H9 (cell line): ENCODE measurements at regions not wholly inside any gene's neighbourhood (a gene's known extent, or its start where the extent isn't known, plus 50 kb on each side); places are given as distances from the start of the nearest gene placed in this dataset.

ENCODE experiments used
- DNase-seq: peaks from one replicate; pipeline ENCODE4 v3.0.0-alpha.2; 2017
- H2AFZ ChIP-seq: one replicate; pipeline ENCODE4 v1.6.1; 2013; ENCODE audit warnings: mild to moderate bottlenecking, low read length, control low read depth, moderate library complexity
- H2AK5ac ChIP-seq: 2 replicates; pipeline ENCODE4 v1.6.1; 2013; ENCODE audit warnings: low read length, control low read depth, mixed read lengths; ENCODE audit not compliant: insufficient read length
- H2BK120ac ChIP-seq: one replicate; pipeline ENCODE4 v1.6.1; 2013; ENCODE audit warnings: low read depth, mild to moderate bottlenecking, low read length, control low read depth, inconsistent platforms; ENCODE audit not compliant: poor library complexity, severe bottlenecking
- H2BK12ac ChIP-seq: 2 replicates; pipeline ENCODE4 v1.6.1; 2013; ENCODE audit warnings: low read length, control low read depth, mixed read lengths, low read depth; ENCODE audit not compliant: insufficient read length
- H2BK15ac ChIP-seq: 2 replicates; pipeline ENCODE4 v1.6.1; 2013; ENCODE audit warnings: low read depth, low read length, control low read depth
- H2BK20ac ChIP-seq: one replicate; pipeline ENCODE4 v1.6.1; 2013; ENCODE audit warnings: low read depth, mild to moderate bottlenecking, low read length, control low read depth, inconsistent platforms; ENCODE audit not compliant: poor library complexity, severe bottlenecking
- H2BK5ac ChIP-seq: 2 replicates; pipeline ENCODE4 v1.6.1; 2013; ENCODE audit warnings: low read length, control low read depth, mixed read lengths; ENCODE audit not compliant: insufficient read length
- H3K14ac ChIP-seq: 2 replicates; pipeline ENCODE4 v1.6.1; 2013; ENCODE audit warnings: low read length, control low read depth; ENCODE audit not compliant: insufficient read depth
- H3K18ac ChIP-seq: 2 replicates; pipeline ENCODE4 v1.6.1; 2013; ENCODE audit warnings: low read depth, mild to moderate bottlenecking, mixed read lengths, low read length, control low read depth; ENCODE audit not compliant: insufficient read length
- H3K23ac ChIP-seq: 2 replicates; pipeline ENCODE4 v1.6.1; 2013; ENCODE audit warnings: low read length, control low read depth, mixed read lengths, low read depth; ENCODE audit not compliant: insufficient read length
- H3K23me2 ChIP-seq: 2 replicates; pipeline ENCODE4 v1.6.1; 2013; ENCODE audit warnings: low read depth, mild to moderate bottlenecking, mixed read lengths, low read length, control low read depth; ENCODE audit not compliant: insufficient read length, poor library complexity, severe bottlenecking
- H3K27ac ChIP-seq: 2 replicates; pipeline ENCODE4 v1.5.1; 2013; ENCODE audit warnings: low read length, control low read depth, mixed read lengths, low read depth; ENCODE audit not compliant: insufficient read length
- H3K27me3 ChIP-seq: 2 replicates; pipeline ENCODE4 v1.6.1; 2013; ENCODE audit warnings: low read length, control low read depth, inconsistent platforms; ENCODE audit not compliant: insufficient read depth
- H3K4ac ChIP-seq: 2 replicates; pipeline ENCODE4 v1.6.1; 2013; ENCODE audit warnings: low read depth, mild to moderate bottlenecking, control low read depth, inconsistent platforms, low read length, moderate library complexity
- H3K4me1 ChIP-seq: 2 replicates; pipeline ENCODE4 v1.6.1; 2013; ENCODE audit warnings: low read length, control low read depth, inconsistent platforms; ENCODE audit not compliant: insufficient read depth
- H3K4me2 ChIP-seq: 2 replicates; pipeline ENCODE4 v1.6.1; 2013; ENCODE audit warnings: low read length, control low read depth, mixed read lengths; ENCODE audit not compliant: insufficient read length, insufficient read depth
- H3K56ac ChIP-seq: 2 replicates; pipeline ENCODE4 v1.6.1; 2013; ENCODE audit warnings: low read depth, mild to moderate bottlenecking, mixed read lengths, low read length, control low read depth; ENCODE audit not compliant: insufficient read length
- H3K79me1 ChIP-seq: 2 replicates; pipeline ENCODE4 v1.6.1; 2013; ENCODE audit warnings: low read depth, mild to moderate bottlenecking, moderate library complexity, low read length, control low read depth, inconsistent platforms; ENCODE audit not compliant: insufficient read depth, poor library complexity, severe bottlenecking
- H3K79me2 ChIP-seq: 2 replicates; pipeline ENCODE4 v1.6.1; 2013; ENCODE audit warnings: low read length, control low read depth, inconsistent platforms; ENCODE audit not compliant: insufficient read depth
- H3K9ac ChIP-seq: 2 replicates; pipeline ENCODE4 v1.6.1; 2013; ENCODE audit warnings: low read length, control low read depth, mixed read lengths; ENCODE audit not compliant: insufficient read length; ENCODE audit errors: extremely low read depth
- H3K9me3 ChIP-seq: one replicate; pipeline ENCODE4 v1.6.1; 2013; ENCODE audit warnings: low read depth, low read length, inconsistent platforms; ENCODE audit not compliant: control insufficient read depth
- H3T11ph ChIP-seq: one replicate; pipeline ENCODE4 v1.6.1; 2013; ENCODE audit warnings: mild to moderate bottlenecking, low read length, control low read depth, inconsistent platforms
- H4K20me1 ChIP-seq: one replicate; pipeline ENCODE4 v1.6.1; 2013; ENCODE audit not compliant: control insufficient read depth, insufficient read length, insufficient read depth
- H4K5ac ChIP-seq: 2 replicates; pipeline ENCODE4 v1.6.1; 2013; ENCODE audit warnings: low read depth, mild to moderate bottlenecking, mixed read lengths, low read length, control low read depth; ENCODE audit not compliant: insufficient read length
- H4K8ac ChIP-seq: replicated peaks from 2 replicates; pipeline ENCODE4 v1.6.1; 2013; ENCODE audit warnings: low read length, control low read depth, mixed read lengths, low read depth; ENCODE audit not compliant: insufficient read length
- H4K91ac ChIP-seq: 2 replicates; pipeline ENCODE4 v1.6.1; 2013; ENCODE audit warnings: low read depth, mild to moderate bottlenecking, moderate library complexity, mixed read lengths, low read length, control low read depth; ENCODE audit not compliant: insufficient read length
- H3K27ac Mint-ChIP-seq, 3 experiments: 2 replicates in 2 of 3; 3 replicates in 1 of 3; pipeline ENCODE4 v1.8.0; 2020 to 2021; ENCODE audit warnings: mixed read lengths in 3 of 3, mild to moderate bottlenecking in 1 of 3, moderate library complexity in 1 of 3
- H3K27me3 Mint-ChIP-seq: 2 replicates; pipeline ENCODE4 v1.8.0; 2021; ENCODE audit warnings: low read depth, mild to moderate bottlenecking, moderate library complexity, mixed read lengths
- H3K36me3 Mint-ChIP-seq, 3 experiments: 2 replicates in 2 of 3; 3 replicates in 1 of 3; pipeline ENCODE4 v1.8.0; 2020 to 2021; ENCODE audit warnings: low read depth in 3 of 3, mixed read lengths in 3 of 3; ENCODE audit not compliant: insufficient read depth in 1 of 3
- H3K4me1 Mint-ChIP-seq, 2 experiments: 2 replicates each; pipeline ENCODE4 v1.8.0; 2020; ENCODE audit warnings: mixed read lengths in 2 of 2
- H3K4me3 Mint-ChIP-seq, 2 experiments: 2 replicates in 1 of 2; 3 replicates in 1 of 2; pipeline ENCODE4 v1.8.0; 2020 to 2021; ENCODE audit warnings: mild to moderate bottlenecking in 2 of 2, mixed read lengths in 2 of 2, moderate library complexity in 1 of 2
- H3K9me3 Mint-ChIP-seq, 2 experiments: 2 replicates in 1 of 2; 3 replicates in 1 of 2; pipeline ENCODE4 v1.8.0; 2020; ENCODE audit warnings: mild to moderate bottlenecking in 2 of 2, mixed read lengths in 2 of 2, moderate library complexity in 1 of 2
- WGBS: extraction: QIAGEN DNeasy Blood & Tissue Kit; methylation state at CpG from one replicate; pipeline ENCODE4 v1.1.7; 2013; ENCODE audit warnings: missing lambda C conversion rate, low lambda C conversion rate, mixed read lengths; ENCODE audit not compliant: insufficient read length; ENCODE audit errors: extremely low coverage; 5-methylcytosine and 5-hydroxymethylcytosine counted together
- TF ChIP-seq, protein P1 (sequence below): fragments of 200-600 bp; sonication (generic); conservative IDR thresholded peaks from 3 replicates; pipeline ENCODE4 v1.8.0; 2021; ENCODE audit warnings: antibody characterized with exemption, mild to moderate bottlenecking

DNA sequence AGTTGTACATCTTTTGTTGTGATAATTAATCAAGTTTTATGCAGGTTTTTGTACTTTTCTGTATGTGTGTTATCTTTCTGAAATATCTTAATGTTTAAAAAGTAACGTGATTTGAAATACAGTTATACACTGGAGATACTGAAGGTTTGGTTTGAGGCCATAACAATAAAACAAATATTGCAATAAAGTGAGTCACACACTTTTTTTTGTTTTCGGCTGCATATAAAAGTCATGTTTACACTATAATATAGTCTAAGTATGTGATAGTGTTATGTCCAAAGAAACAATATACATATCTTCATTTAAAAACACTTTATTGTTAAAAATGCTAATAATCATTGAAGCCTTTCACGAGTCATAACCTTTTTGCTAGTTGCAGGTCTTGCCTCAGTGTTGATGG is 473.1 kb upstream of the GJE1 start:
- no CpG with 5 or more reads among the region's 3 CpGs for WGBS

More for the DNA sequence above, 473.1 kb upstream of the GJE1 start:
- Histone ChIP-seq H2BK20ac (no peak overlapping the region), H3K79me1 (no peaks in the 10 kb centered on the region), H3K4ac (no peak overlapping the region), H4K5ac (no peak overlapping the region), H3K9ac (no peak overlapping the region), H3K14ac (no peak overlapping the region), H3K4me2 (no peak overlapping the region), H3T11ph (no peak overlapping the region), H3K9me3 (no peaks in the 10 kb centered on the region), H3K79me2 (no peaks in the 10 kb centered on the region), H3K27ac (no peak overlapping the region), H3K23ac (no peak overlapping the region), H3K4me1 (no peaks in the 10 kb centered on the region), H2BK5ac (no peak overlapping the region), H3K18ac (no peak overlapping the region), H2AFZ (no peak overlapping the region), H3K56ac (no peak overlapping the region), H2BK12ac (no peak overlapping the region), H4K91ac (no peak overlapping the region), H4K8ac (no peak overlapping the region), H3K23me2 (no peaks in the 10 kb centered on the region), H4K20me1 (no peaks in the 10 kb centered on the region), H2BK15ac (no peak overlapping the region), H2AK5ac (no peak overlapping the region), H2BK120ac (no peak overlapping the region), H3K27me3 (no peaks in the 10 kb centered on the region)
- no peak for DNase-seq
- no peak overlapping the region for H3K27ac Mint-ChIP-seq
- H3K4me3 Mint-ChIP-seq: no peak overlapping the region
- H3K4me1 Mint-ChIP-seq: no peaks in the 10 kb centered on the region
- TF ChIP-seq, protein P1, sequence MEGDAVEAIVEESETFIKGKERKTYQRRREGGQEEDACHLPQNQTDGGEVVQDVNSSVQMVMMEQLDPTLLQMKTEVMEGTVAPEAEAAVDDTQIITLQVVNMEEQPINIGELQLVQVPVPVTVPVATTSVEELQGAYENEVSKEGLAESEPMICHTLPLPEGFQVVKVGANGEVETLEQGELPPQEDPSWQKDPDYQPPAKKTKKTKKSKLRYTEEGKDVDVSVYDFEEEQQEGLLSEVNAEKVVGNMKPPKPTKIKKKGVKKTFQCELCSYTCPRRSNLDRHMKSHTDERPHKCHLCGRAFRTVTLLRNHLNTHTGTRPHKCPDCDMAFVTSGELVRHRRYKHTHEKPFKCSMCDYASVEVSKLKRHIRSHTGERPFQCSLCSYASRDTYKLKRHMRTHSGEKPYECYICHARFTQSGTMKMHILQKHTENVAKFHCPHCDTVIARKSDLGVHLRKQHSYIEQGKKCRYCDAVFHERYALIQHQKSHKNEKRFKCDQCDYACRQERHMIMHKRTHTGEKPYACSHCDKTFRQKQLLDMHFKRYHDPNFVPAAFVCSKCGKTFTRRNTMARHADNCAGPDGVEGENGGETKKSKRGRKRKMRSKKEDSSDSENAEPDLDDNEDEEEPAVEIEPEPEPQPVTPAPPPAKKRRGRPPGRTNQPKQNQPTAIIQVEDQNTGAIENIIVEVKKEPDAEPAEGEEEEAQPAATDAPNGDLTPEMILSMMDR: no peak
- no peaks in the 10 kb centered on the region for H3K27me3 Mint-ChIP-seq
- no peaks in the 10 kb centered on the region for H3K36me3 Mint-ChIP-seq
- H3K9me3 Mint-ChIP-seq: 0 out of 5 replicates have a peak, but pooled peaks cover 0 to 4% of the 10 kb centered on the region in 2 experiments
